ENCODE measurements at regions not wholly inside any gene's neighbourhood (a gene's known extent, or its start where the extent isn't known, plus 50 kb on each side); places are given as distances from the start of the nearest gene placed in this dataset.

- TF ChIP-seq CTCF (IDR thresholded peaks at IDR 0.05; ENCODE audit: low read depth, low read length) = no peak
- Histone ChIP-seq H3K9me3 (ENCODE audit: control insufficient read depth, insufficient read depth, low read length) (peaks cover 26% of the 10 kb centered on the region), H3K27me3 (ENCODE audit: control insufficient read depth, insufficient read depth, low read length) (no peaks in the 10 kb centered on the region), H3K27ac (ENCODE audit: low read depth, low read length) (no peak overlapping the region), H3K4me3 (ENCODE audit: low read depth, low read length) (no peak overlapping the region)
- no peak for DNase-seq (ENCODE audit: low read depth, low spot score)
- POLR2A ChIA-PET = no interaction called here
- CTCF ChIA-PET = no interaction called here
Measured at GRCh38 chr12:127886827-127887226, 380.1 kb upstream of the TMEM132C start.

GRCh38 chr12:127888943-127889719 lies 377.8 kb upstream of the TMEM132C start:
- Histone ChIP-seq H3K27me3 (ENCODE audit: control insufficient read depth, insufficient read depth, low read length) (no peaks in the 10 kb centered on the region), H3K9me3 (ENCODE audit: control insufficient read depth, insufficient read depth, low read length) (peaks cover 34% of the 10 kb centered on the region), H3K27ac (ENCODE audit: low read depth, low read length) (no peak overlapping the region), H3K4me3 (ENCODE audit: low read depth, low read length) (no peak overlapping the region)
- ChIA-PET POLR2A (no interaction called here), CTCF (no interaction called here)
- TF ChIP-seq CTCF (IDR thresholded peaks at IDR 0.05; ENCODE audit: low read depth, low read length) = no peak
- no peak for DNase-seq (ENCODE audit: low read depth, low spot score)

- Histone ChIP-seq H3K9me3 (ENCODE audit: control insufficient read depth, insufficient read depth, low read length) (peaks cover 31% of the 10 kb centered on the region), H3K4me3 (ENCODE audit: low read depth, low read length) (no peak overlapping the region), H3K27me3 (ENCODE audit: control insufficient read depth, insufficient read depth, low read length) (no peaks in the 10 kb centered on the region), H3K27ac (ENCODE audit: low read depth, low read length) (no peak overlapping the region)
- CTCF ChIA-PET = no interaction called here
- no peak for TF ChIP-seq CTCF (IDR thresholded peaks at IDR 0.05; ENCODE audit: low read depth, low read length)
- POLR2A ChIA-PET = no interaction called here
- DNase-seq (ENCODE audit: low read depth, low spot score) = no peak
Measured at GRCh38 chr12:127893895-127894609, 372.9 kb upstream of the TMEM132C start.

- ChIA-PET POLR2A (no interaction called here), CTCF (no interaction called here)
- H3K27ac ChIP-seq (ENCODE audit: low read depth, low read length) = no peak overlapping the region
- no peak for TF ChIP-seq CTCF (IDR thresholded peaks at IDR 0.05; ENCODE audit: low read depth, low read length)
- H3K4me3 ChIP-seq (ENCODE audit: low read depth, low read length) = no peak overlapping the region
- peaks cover 34% of the 10 kb centered on the region for H3K9me3 ChIP-seq (ENCODE audit: control insufficient read depth, insufficient read depth, low read length)
- no peaks in the 10 kb centered on the region for H3K27me3 ChIP-seq (ENCODE audit: control insufficient read depth, insufficient read depth, low read length)
- DNase-seq (ENCODE audit: low read depth, low spot score) = no peak
Measured at GRCh38 chr12:127896661-127897060, 370.3 kb upstream of the TMEM132C start.

GRCh38 chr12:127898616-127899015 lies 368.4 kb upstream of the TMEM132C start:
- Histone ChIP-seq H3K27me3 (ENCODE audit: control insufficient read depth, insufficient read depth, low read length) (no peaks in the 10 kb centered on the region), H3K4me3 (ENCODE audit: low read depth, low read length) (no peak overlapping the region), H3K9me3 (ENCODE audit: control insufficient read depth, insufficient read depth, low read length) (peaks cover 28% of the 10 kb centered on the region), H3K27ac (ENCODE audit: low read depth, low read length) (no peak overlapping the region)
- TF ChIP-seq CTCF (IDR thresholded peaks at IDR 0.05; ENCODE audit: low read depth, low read length) = no peak
- POLR2A ChIA-PET = no interaction called here
- no peak for DNase-seq (ENCODE audit: low read depth, low spot score)
- CTCF ChIA-PET = no interaction called here
